ENCODE measurements at regions not wholly inside any gene's neighbourhood (a gene's known extent, or its start where the extent isn't known, plus 50 kb on each side); places are given as distances from the start of the nearest gene placed in this dataset.

DNA sequence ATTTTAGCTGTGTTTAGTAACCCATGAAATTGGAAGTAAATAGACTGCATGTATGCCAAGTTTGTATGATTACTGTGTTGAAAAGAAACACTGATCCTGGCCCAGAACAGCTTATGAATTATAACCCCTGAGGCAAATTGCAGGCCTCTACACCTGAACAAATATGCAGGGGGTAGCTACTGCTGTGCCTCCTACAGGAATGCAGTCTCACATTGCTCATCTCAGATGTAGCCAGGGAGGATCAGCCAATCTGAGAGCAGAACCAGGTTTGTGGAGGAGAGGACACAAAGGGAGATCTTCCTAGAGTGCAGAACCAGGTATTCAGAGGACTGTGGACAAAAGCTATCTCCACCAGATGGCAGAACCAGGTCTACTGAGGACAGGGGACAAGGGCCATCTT is 442.2 kb upstream of the DDI1 start:
- TF ChIP-seq FOXK1 (CRISPR knock-in tag; IDR thresholded peaks at IDR 0.05) (no peak), ELF4 (CRISPR knock-in tag; IDR thresholded peaks at IDR 0.05; ENCODE audit: low read depth) (no peak), FOXJ3 (CRISPR knock-in tag; IDR thresholded peaks at IDR 0.05; ENCODE audit: borderline replicate concordance) (no peak), ZNF263 (CRISPR knock-in tag; IDR thresholded peaks at IDR 0.05; ENCODE audit: low read depth) (no peak), ESRRA (CRISPR knock-in tag; IDR thresholded peaks at IDR 0.05; ENCODE audit: borderline replicate concordance) (no peak), RORB (CRISPR knock-in tag; IDR thresholded peaks at IDR 0.05) (no peak)
- TF ChIP-seq, protein P1, sequence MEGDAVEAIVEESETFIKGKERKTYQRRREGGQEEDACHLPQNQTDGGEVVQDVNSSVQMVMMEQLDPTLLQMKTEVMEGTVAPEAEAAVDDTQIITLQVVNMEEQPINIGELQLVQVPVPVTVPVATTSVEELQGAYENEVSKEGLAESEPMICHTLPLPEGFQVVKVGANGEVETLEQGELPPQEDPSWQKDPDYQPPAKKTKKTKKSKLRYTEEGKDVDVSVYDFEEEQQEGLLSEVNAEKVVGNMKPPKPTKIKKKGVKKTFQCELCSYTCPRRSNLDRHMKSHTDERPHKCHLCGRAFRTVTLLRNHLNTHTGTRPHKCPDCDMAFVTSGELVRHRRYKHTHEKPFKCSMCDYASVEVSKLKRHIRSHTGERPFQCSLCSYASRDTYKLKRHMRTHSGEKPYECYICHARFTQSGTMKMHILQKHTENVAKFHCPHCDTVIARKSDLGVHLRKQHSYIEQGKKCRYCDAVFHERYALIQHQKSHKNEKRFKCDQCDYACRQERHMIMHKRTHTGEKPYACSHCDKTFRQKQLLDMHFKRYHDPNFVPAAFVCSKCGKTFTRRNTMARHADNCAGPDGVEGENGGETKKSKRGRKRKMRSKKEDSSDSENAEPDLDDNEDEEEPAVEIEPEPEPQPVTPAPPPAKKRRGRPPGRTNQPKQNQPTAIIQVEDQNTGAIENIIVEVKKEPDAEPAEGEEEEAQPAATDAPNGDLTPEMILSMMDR (IDR thresholded peaks at IDR 0.05), result no peak
- TF ChIP-seq, protein P2, sequence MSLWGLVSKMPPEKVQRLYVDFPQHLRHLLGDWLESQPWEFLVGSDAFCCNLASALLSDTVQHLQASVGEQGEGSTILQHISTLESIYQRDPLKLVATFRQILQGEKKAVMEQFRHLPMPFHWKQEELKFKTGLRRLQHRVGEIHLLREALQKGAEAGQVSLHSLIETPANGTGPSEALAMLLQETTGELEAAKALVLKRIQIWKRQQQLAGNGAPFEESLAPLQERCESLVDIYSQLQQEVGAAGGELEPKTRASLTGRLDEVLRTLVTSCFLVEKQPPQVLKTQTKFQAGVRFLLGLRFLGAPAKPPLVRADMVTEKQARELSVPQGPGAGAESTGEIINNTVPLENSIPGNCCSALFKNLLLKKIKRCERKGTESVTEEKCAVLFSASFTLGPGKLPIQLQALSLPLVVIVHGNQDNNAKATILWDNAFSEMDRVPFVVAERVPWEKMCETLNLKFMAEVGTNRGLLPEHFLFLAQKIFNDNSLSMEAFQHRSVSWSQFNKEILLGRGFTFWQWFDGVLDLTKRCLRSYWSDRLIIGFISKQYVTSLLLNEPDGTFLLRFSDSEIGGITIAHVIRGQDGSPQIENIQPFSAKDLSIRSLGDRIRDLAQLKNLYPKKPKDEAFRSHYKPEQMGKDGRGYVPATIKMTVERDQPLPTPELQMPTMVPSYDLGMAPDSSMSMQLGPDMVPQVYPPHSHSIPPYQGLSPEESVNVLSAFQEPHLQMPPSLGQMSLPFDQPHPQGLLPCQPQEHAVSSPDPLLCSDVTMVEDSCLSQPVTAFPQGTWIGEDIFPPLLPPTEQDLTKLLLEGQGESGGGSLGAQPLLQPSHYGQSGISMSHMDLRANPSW (CRISPR knock-in tag; conservative IDR thresholded peaks at IDR 0.05; ENCODE audit: low read depth), result no peak
- TF ChIP-seq, protein P3, sequence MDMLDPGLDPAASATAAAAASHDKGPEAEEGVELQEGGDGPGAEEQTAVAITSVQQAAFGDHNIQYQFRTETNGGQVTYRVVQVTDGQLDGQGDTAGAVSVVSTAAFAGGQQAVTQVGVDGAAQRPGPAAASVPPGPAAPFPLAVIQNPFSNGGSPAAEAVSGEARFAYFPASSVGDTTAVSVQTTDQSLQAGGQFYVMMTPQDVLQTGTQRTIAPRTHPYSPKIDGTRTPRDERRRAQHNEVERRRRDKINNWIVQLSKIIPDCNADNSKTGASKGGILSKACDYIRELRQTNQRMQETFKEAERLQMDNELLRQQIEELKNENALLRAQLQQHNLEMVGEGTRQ (CRISPR knock-in tag; IDR thresholded peaks at IDR 0.05), result no peak
- TF ChIP-seq, protein P4, sequence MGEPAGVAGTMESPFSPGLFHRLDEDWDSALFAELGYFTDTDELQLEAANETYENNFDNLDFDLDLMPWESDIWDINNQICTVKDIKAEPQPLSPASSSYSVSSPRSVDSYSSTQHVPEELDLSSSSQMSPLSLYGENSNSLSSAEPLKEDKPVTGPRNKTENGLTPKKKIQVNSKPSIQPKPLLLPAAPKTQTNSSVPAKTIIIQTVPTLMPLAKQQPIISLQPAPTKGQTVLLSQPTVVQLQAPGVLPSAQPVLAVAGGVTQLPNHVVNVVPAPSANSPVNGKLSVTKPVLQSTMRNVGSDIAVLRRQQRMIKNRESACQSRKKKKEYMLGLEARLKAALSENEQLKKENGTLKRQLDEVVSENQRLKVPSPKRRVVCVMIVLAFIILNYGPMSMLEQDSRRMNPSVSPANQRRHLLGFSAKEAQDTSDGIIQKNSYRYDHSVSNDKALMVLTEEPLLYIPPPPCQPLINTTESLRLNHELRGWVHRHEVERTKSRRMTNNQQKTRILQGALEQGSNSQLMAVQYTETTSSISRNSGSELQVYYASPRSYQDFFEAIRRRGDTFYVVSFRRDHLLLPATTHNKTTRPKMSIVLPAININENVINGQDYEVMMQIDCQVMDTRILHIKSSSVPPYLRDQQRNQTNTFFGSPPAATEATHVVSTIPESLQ (CRISPR knock-in tag; IDR thresholded peaks at IDR 0.05), result no peak
